NCI-H748 treated with DMSO at 0.1 percent for 48 hours (cell line): ENCODE measurements at regions not wholly inside any gene's neighbourhood (a gene's known extent, or its start where the extent isn't known, plus 50 kb on each side); places are given as distances from the start of the nearest gene placed in this dataset.

ENCODE experiments used
- DNase-seq: peaks from one replicate; lab custom pipeline; 2025; lab: John Stamatoyannopoulos, UW

GRCh38 chr20:6560978-6561377 is 206.5 kb upstream of the BMP2 start:
- DNase-seq, result no peak

GRCh38 chr20:6559791-6560190 is 207.7 kb upstream of the BMP2 start:
- no peak for DNase-seq

- DNase-seq, result no peak
Measured at GRCh38 chr20:6558341-6558740, 209.1 kb upstream of the BMP2 start.

GRCh38 chr20:6533761-6534479 is 233.6 kb upstream of the BMP2 start:
- DNase-seq, result peak; percentile 81

- peak; percentile 84 for DNase-seq
Measured at GRCh38 chr20:6533351-6533750, 234.1 kb upstream of the BMP2 start.

- DNase-seq, result no peak
Measured at GRCh38 chr20:6530779-6531315, 236.6 kb upstream of the BMP2 start.

- no peak for DNase-seq
Measured at GRCh38 chr20:6530254-6530653, 237.2 kb upstream of the BMP2 start.

GRCh38 chr20:6525447-6526303 is 241.8 kb upstream of the BMP2 start:
- no peak for DNase-seq

GRCh38 chr20:6524305-6524704 is 243.2 kb upstream of the BMP2 start:
- no peak for DNase-seq

GRCh38 chr20:6519556-6519955 is 247.9 kb upstream of the BMP2 start:
- no peak for DNase-seq

- DNase-seq, result no peak
Measured at GRCh38 chr20:6515261-6515660, 252.2 kb upstream of the BMP2 start.

GRCh38 chr20:6513599-6513998 is 253.9 kb upstream of the BMP2 start:
- DNase-seq, result no peak

GRCh38 chr20:6509374-6509773 is 258.1 kb upstream of the BMP2 start:
- DNase-seq, result no peak

- no peak for DNase-seq
Measured at GRCh38 chr20:6506906-6507305, 260.6 kb upstream of the BMP2 start.

GRCh38 chr20:6504826-6505225 is 262.7 kb upstream of the BMP2 start:
- DNase-seq, result no peak

GRCh38 chr20:6504179-6504578 is 263.3 kb upstream of the BMP2 start:
- no peak for DNase-seq

GRCh38 chr20:6502999-6503398 is 264.5 kb upstream of the BMP2 start:
- no peak for DNase-seq

GRCh38 chr20:6502219-6502618 is 265.3 kb upstream of the BMP2 start:
- DNase-seq, result no peak

GRCh38 chr20:6501061-6501460 is 266.4 kb upstream of the BMP2 start:
- DNase-seq, result no peak

- DNase-seq, result no peak
Measured at GRCh38 chr20:6499566-6499965, 267.9 kb upstream of the BMP2 start.

GRCh38 chr20:6496874-6497273 is 270.6 kb upstream of the BMP2 start:
- no peak for DNase-seq

- DNase-seq, result no peak
Measured at GRCh38 chr20:6495907-6496306, 271.6 kb upstream of the BMP2 start.
